GM10266 (cell line): ENCODE measurements at regions not wholly inside any gene's neighbourhood (a gene's known extent, or its start where the extent isn't known, plus 50 kb on each side); places are given as distances from the start of the nearest gene placed in this dataset.

Experiments used
- DNase-seq: peaks from one replicate; pipeline ENCODE4 v3.0.0; 2012; ENCODE audit errors: extremely low spot score
- CTCF ChIP-seq: IDR thresholded peaks from 2 replicates; pipeline ENCODE4 v1.5.1; 2012; ENCODE audit warnings: mild to moderate bottlenecking, low read depth; ENCODE audit not compliant: control insufficient read depth, insufficient read depth; ENCODE audit errors: missing control alignments

DNA sequence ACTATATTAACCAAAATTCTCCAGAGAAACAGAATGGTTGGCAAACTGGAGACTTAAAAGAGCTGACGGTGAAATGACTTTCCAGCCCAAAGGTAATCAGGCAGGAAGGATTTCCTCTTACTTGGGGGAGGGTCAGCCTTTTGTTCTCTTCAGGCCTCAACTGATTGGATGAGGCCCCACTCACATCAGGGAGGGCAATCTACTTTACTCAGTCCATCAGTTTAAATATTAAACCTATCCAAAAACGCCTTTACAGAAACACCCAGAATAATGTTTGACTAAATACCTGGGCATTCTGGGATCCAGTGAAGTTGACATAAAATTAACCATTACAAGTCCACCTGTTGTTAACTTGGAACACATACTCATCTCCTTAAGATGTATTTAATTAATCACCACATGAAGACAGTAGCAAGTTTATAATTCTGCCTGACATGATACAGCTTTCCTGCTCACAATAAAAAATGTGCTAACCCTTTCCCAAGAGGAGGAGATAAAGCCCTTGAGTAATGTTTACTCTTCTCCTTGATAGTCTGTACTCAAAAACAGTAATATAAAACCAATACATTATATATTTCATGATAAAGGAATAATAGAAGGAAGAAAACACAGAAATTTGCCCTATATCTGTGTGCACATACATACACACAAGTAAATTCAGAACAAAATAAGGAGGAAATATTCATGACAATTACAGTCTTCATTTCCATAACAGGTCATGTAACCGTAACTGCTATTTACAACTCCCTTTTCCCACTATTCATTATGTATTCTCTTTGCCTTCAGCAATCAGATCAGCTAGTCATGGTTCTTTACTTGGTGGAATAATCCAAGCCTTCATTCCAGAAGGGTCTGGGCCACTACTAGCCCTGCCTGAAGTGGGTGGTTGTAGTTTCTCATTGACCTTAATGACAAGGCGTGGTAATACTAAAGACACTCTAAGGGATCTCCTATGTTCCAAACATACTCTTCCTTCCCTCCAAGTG, 107.5 kb upstream of the RUNX1 start:
- no peak for TF ChIP-seq CTCF
- DNase-seq = no peak

DNA sequence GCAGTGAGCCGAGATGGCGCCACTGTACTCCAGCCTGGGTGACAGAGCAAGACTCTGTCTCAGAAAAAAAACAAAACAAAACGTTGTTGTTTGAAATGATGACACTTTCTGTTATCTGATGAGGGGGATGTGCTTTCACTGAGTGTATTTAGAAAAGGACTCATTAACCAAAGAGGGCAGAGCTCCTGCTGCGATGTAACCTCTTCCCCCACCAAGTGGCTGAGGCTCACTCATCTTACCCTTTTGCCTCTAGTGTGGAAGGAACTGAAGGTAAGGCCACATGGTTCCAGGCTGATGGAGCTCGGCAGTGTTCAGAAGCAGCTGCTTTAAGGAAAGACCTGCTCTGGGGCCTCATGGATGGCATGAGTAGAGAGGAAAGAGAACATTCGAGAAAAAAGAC, 105.7 kb upstream of the RUNX1 start:
- no peak for DNase-seq
- no peak for TF ChIP-seq CTCF

- no peak for TF ChIP-seq CTCF
- DNase-seq = no peak
These were observed 104.6 kb upstream of the RUNX1 start for GRCh38 chr21:35153671-35154070.

GRCh38 chr21:35150562-35151226, 101.6 kb upstream of the RUNX1 start:
- no peak for TF ChIP-seq CTCF
- DNase-seq = no peak

DNA sequence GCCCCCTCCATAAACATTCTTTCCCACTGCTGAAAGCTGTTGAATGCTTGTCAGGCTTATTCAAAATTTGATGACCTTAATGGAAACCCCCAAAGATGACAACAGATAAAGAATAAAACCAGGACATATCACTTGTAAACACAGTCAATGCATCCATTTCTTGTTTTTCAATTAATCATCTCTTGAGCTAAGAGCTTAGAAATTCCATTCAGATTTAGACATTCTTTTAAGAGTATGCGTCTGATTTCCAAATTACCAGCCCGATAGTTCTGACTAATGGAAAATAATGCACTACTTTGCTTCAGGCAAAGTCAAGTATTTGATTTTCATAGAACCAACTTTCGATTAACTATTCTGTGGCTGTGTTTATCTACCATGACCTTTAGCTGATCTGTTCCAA, 100.6 kb upstream of the RUNX1 start:
- DNase-seq = no peak
- TF ChIP-seq CTCF = no peak

GRCh38 chr21:35147439-35147838, 98.3 kb upstream of the RUNX1 start:
- DNase-seq = no peak
- TF ChIP-seq CTCF = no peak

DNA sequence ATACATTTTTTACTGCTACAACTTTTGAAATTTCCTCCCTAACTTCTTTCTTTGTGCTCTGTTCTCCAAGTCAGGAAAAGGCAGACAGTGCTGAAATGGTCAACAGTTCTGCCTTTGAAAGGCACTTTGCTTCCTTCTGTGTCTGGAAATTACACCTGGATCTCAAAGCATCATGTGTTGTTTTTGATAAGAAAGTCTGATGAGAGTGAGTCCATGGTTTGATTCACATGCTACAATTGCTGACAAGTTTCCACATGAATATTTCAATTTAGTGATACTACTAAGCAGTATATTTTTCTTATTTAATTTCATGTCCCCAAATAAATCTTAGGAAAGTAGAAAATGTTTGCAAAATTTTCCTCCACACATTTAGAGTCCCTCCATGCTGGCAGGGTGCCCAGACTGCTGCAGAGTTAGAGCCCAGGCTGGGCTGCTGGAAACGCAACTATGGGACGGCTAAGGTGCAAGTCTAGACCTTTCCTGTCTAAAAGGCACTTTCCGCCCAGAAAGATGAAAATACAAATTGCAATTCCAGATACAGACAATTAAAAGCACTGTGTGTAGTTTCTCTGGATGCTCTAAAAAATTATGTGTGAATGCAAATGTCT, 96.6 kb upstream of the RUNX1 start:
- TF ChIP-seq CTCF = no peak
- DNase-seq = no peak
